ENCODE measurements at regions not wholly inside any gene's neighbourhood (a gene's known extent, or its start where the extent isn't known, plus 50 kb on each side); places are given as distances from the start of the nearest gene placed in this dataset.
"Not testable (repeated sequence)": the region's sequence is repeated elsewhere in the genome, so short reads cannot be mapped to it uniquely, and the experiment has no call there.

DNA sequence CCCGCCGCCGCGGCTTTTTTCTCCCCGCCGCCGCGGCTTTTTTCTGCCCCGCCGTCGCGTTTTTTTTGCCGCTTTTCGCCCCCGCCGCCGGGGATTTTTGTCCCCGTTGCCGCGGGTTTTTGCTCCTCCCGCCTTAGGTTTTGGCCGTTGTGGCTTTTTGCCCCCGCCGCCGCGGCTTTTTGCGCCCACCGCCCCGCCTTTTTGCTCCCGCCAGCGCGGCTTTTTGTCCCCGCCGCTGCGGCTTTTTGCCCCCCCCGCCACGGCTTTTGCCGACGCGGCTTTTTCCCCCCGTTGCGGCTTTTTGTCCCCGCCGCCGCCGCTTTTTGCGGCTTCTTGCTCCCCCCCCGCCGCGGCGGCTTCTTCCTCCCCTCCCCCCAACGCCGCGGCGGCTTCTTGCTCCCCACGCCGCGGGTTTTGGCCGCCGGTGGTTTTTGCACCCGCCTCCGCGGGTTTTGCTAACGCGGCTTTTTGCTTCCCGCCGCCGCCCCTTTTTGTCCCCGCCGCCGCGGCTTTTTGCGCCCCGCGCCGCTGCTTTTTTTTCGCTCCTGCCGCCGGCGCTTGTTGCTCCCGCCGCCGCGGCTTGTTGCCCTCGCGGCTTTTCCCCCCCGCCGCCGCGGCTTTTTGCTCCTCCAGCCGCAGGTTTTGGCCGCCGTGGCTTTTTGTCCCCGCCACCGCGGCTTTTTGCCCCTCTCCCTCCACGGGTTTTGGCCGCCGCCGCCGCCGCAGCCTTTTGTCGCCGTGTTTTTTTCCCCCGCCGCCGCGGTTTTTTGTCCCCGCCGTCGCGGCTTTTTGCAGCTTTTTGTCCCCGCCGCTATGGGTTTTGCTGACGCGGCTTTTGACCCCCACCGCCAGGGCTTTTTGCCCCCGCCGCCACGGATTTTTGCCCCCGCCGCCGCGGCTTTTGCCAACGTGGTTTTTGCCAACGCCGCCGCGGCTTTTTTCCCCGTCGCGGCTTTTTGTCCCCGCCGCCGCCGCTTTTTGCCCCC lies 150.3 kb downstream of the KCNJ18 start:
- peaks cover 0 to 25% (median 16%) of the 10 kb centered on the region in 4 donors for H3K27me3 ChIP-seq
- ATAC-seq (ENCODE audit: low FRiP score in 2 of 2), result no peak
- TF ChIP-seq POLR2A (IDR thresholded peaks at IDR 0.05) (no peak), POLR2AphosphoS5 (IDR thresholded peaks at IDR 0.05) (no peak), EP300 (IDR thresholded peaks at IDR 0.05) (no peak)
- TF ChIP-seq, protein P1, sequence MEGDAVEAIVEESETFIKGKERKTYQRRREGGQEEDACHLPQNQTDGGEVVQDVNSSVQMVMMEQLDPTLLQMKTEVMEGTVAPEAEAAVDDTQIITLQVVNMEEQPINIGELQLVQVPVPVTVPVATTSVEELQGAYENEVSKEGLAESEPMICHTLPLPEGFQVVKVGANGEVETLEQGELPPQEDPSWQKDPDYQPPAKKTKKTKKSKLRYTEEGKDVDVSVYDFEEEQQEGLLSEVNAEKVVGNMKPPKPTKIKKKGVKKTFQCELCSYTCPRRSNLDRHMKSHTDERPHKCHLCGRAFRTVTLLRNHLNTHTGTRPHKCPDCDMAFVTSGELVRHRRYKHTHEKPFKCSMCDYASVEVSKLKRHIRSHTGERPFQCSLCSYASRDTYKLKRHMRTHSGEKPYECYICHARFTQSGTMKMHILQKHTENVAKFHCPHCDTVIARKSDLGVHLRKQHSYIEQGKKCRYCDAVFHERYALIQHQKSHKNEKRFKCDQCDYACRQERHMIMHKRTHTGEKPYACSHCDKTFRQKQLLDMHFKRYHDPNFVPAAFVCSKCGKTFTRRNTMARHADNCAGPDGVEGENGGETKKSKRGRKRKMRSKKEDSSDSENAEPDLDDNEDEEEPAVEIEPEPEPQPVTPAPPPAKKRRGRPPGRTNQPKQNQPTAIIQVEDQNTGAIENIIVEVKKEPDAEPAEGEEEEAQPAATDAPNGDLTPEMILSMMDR (IDR thresholded peaks at IDR 0.05), result no peak
- WGBS, 2 donors, result 26 to 33% methylated on average over 70 to 132 of the region's 136 CpGs
- H3K36me3 ChIP-seq, result no peaks in the 10 kb centered on the region
- H3K4me3 ChIP-seq, result peak overlapping the region in 2 of 4 donors; percentile 14 to 36
- no peaks in the 10 kb centered on the region for H3K4me1 ChIP-seq
- peaks cover 0 to 27% (median 26%) of the 10 kb centered on the region in 4 donors for H3K9me3 ChIP-seq
- peak in 1 of 2 donors; percentile 60 for DNase-seq
- H3K27ac ChIP-seq, result no peak overlapping the region

DNA sequence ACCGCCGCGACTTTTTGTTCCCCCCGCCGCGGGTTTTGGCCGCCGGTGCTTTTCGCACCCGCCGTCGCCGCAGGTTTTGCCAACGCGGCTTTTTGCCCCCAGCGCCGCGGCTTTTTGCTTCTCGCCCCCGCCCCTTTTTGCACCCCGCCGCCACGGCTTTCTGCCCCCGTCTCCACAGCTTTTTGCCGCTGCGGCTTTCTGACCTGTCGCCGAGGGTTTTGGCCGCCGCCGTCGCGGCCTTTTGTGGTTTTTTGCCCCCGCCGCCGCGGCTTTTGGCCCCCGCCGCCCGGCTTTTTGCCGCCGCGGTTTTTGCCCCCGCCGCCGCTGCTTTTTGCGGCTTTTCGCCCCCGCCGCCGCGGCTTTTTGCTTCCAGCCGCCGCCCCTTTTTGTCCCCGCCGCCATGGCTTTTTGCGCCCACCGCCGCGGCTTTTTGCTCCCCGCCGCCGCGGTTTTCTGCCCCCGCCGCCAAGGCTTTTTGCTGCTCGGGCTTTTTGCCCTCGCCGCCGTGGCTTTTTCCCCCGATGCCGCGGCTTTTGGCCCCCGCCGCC lies 151.1 kb downstream of the KCNJ18 start:
- H3K27ac ChIP-seq, result no peak overlapping the region
- TF ChIP-seq EP300 (IDR thresholded peaks at IDR 0.05), result no peak
- H3K9me3 ChIP-seq, result peaks cover 0 to 27% (median 26%) of the 10 kb centered on the region in 4 donors
- H3K27me3 ChIP-seq, result peaks cover 0 to 25% (median 16%) of the 10 kb centered on the region in 4 donors
- no peaks in the 10 kb centered on the region for H3K36me3 ChIP-seq
- WGBS, 2 donors, result 40 to 47% methylated on average over 57 to 75 of the region's 75 CpGs
- peak in 1 of 2 donors; percentile 72 for DNase-seq
- no peaks in the 10 kb centered on the region for H3K4me1 ChIP-seq
- peak overlapping the region in 1 of 4 donors; percentile 36 for H3K4me3 ChIP-seq
- no peak for ATAC-seq (ENCODE audit: low FRiP score in 2 of 2)

DNA sequence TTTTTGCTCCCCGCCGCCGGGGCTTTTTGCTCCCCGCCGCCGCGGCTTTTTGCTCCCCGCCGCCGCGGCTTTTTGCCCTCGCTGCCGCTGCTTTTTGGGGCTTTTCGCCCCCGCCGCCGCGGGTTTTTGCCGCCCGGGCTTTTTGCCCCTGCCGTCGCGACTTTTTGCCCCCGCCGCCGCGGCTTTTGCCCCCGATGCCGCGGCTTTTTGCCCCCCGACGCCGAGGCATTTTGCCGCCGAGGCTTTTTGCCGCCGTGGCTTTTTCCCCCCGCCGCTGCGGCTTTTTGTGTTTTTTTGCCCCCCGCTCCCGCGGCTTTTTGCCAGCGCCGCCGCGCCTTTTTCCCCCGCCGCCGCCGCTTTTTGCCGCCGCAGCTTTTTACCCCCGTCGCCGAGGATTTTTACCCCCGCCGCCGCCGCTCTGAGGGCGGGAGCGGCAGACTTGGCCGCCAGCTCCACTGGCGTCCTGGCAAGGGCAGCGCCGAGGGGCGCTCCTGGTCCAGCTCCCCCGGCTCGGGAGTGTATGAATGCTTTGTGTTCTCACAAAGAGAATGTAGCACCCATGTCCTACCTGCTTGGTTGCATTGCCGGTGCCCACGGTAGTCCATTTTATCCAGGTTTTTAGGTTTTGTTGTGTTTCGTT lies 151.7 kb downstream of the KCNJ18 start:
- H3K27me3 ChIP-seq, result peaks cover 0 to 25% (median 16%) of the 10 kb centered on the region in 4 donors
- no peaks in the 10 kb centered on the region for H3K4me1 ChIP-seq
- no peak overlapping the region for H3K27ac ChIP-seq
- H3K4me3 ChIP-seq, result no peak overlapping the region
- H3K9me3 ChIP-seq, result peaks cover 0 to 31% (median 26%) of the 10 kb centered on the region in 4 donors
- 45% methylated on average over 57 to 72 of the region's 72 CpGs for WGBS, 2 donors
- peak in 1 of 2 donors; percentile 59 for DNase-seq
- H3K36me3 ChIP-seq, result no peaks in the 10 kb centered on the region
- TF ChIP-seq, protein P1 (IDR thresholded peaks at IDR 0.05), result no peak
- no peak for TF ChIP-seq EP300 (IDR thresholded peaks at IDR 0.05)
- TF ChIP-seq POLR2AphosphoS5 (IDR thresholded peaks at IDR 0.05), result no peak
- no peak for TF ChIP-seq POLR2A (IDR thresholded peaks at IDR 0.05)
- no peak for ATAC-seq (ENCODE audit: low FRiP score in 2 of 2)

DNA sequence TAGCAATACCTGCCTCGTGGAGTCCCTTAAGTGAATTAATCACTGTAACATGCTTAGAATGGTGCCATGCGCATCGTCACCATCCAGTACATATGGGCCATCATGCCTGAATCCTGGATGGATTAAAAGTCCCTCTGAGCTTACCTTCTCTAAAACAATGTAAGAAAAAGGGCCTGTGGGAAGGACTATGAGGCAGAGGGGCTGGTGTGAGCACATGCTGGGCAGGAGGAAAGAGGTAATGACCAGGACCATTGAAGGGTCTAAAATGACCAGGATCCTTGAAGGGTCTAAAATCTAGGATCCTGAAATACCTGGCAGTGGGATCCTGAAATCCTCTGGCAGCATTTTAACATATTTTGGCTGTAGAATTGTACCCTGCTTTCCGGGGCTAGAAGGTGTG lies 156.2 kb downstream of the KCNJ18 start:
- peak; percentile 44 to 66 for ATAC-seq (ENCODE audit: low FRiP score in 2 of 2)
- WGBS, 2 donors, result 56 to 76% methylated on average over 4 of the region's 4 CpGs
- not testable (repeated sequence) for H3K36me3 ChIP-seq, H3K27ac ChIP-seq, H3K4me1 ChIP-seq, H3K27me3 ChIP-seq, DNase-seq, H3K4me3 ChIP-seq
- H3K9me3 ChIP-seq, result peaks cover 0 to 14% (median 11%) of the 10 kb centered on the region in 4 donors

DNA sequence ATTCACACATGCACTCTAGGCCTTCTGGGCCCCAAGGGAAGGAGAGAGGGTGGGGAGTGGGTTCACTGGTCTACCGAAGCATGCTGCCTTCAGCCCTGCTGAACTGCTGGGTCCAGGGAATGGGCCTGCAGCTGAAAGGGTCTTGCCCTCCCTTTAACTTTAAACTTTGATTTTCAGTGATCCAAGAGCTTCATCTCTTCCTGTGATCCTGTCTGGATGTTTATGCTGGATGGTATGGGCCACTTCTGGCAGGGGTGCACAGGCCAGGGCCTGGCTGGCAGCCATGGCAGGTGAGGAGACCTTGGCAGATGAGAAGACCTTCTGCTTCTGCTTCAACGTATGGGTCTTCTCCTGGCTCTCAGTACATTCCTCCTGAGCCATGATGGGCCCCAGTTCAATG lies 156.7 kb downstream of the KCNJ18 start:
- 35 to 65% methylated on average over 2 of the region's 2 CpGs for WGBS, 2 donors
- H3K36me3 ChIP-seq; ATAC-seq (ENCODE audit: low FRiP score in 2 of 2); H3K27ac ChIP-seq; H3K4me3 ChIP-seq; DNase-seq; H3K9me3 ChIP-seq; H3K27me3 ChIP-seq; H3K4me1 ChIP-seq: not testable (repeated sequence)

DNA sequence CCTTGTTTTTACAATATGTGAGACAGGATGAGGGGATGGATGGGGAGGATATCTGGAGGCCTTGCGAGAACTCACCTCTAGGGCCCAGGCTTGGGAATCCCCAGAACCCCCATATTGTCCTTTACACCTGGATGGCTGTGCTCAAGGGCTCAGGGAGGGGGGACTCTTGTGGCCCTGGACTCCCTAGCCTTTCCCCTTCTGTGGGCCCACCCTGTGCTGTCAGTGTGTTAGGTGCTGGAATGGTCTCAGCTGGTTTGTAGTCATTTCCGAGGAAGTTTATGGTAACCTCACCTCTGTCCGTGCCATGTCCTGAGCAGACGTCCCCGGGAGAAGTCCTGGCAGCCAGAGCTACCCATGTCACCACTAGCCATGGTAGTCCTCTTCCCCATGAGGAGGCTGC lies 158.3 kb downstream of the KCNJ18 start:
- not testable (repeated sequence) for H3K36me3 ChIP-seq; H3K27me3 ChIP-seq; H3K4me1 ChIP-seq; ATAC-seq (ENCODE audit: low FRiP score in 2 of 2); H3K27ac ChIP-seq; H3K4me3 ChIP-seq; DNase-seq; H3K9me3 ChIP-seq
- WGBS, 2 donors, result 59 to 68% methylated on average over 5 of the region's 5 CpGs

Data from upper lobe of left lung (tissue), 6 donors.